ENCODE measurements at regions not wholly inside any gene's neighbourhood (a gene's known extent, or its start where the extent isn't known, plus 50 kb on each side); places are given as distances from the start of the nearest gene placed in this dataset.

- TF ChIP-seq CTCF (IDR thresholded peaks at IDR 0.05; ENCODE audit: extremely low read depth in 1 of 2, insufficient read depth in 1 of 2, low read depth in 1 of 2, low read length in 2 of 2) = no peak
- TF ChIP-seq POLR2A (IDR thresholded peaks at IDR 0.05; ENCODE audit: low read depth, low read length) = no peak
- TF ChIP-seq POLR2AphosphoS5 (IDR thresholded peaks at IDR 0.05; ENCODE audit: insufficient read depth, low read depth, low read length) = no peak
- TF ChIP-seq EZH2 (IDR thresholded peaks at IDR 0.05; ENCODE audit: borderline replicate concordance, low read depth, low read length, severe bottlenecking) = no peak
These were observed 149.0 kb upstream of the KCTD1 start for GRCh38 chr18:26697186-26697884.

All from endothelial cell of umbilical vein (primary cell).